SK-N-MC (cell line): ENCODE measurements at regions not wholly inside any gene's neighbourhood (a gene's known extent, or its start where the extent isn't known, plus 50 kb on each side); places are given as distances from the start of the nearest gene placed in this dataset.

Experiments used
- EZH2 ChIP-seq: fragments of 200-600 bp; sonication (generic); IDR thresholded peaks from one replicate; pipeline ENCODE4 v1.6.1; 2017; ENCODE audit warnings: antibody characterized with exemption
- FOXP2 ChIP-seq: optimal IDR thresholded peaks from 2 replicates; pipeline ENCODE3; 2011; ENCODE audit warnings: mild to moderate bottlenecking, moderate library complexity; ENCODE audit not compliant: insufficient read depth; ENCODE audit errors: extremely low read length, control extremely low read depth
- POLR2AphosphoS5 ChIP-seq: IDR thresholded peaks from 2 replicates; pipeline ENCODE4 v1.6.1; 2012; ENCODE audit warnings: mild to moderate bottlenecking, low read depth, low read length, borderline replicate concordance

GRCh38 chr12:70122804-70123203, 120.4 kb upstream of the CNOT2 start:
- TF ChIP-seq POLR2AphosphoS5: no peak
- no peak for TF ChIP-seq EZH2
- no peak for TF ChIP-seq FOXP2
